GM19193 (cell line): ENCODE measurements at regions not wholly inside any gene's neighbourhood (a gene's known extent, or its start where the extent isn't known, plus 50 kb on each side); places are given as distances from the start of the nearest gene placed in this dataset.

Source experiments
- POLR2A ChIP-seq: IDR thresholded peaks from 4 replicates; pipeline ENCODE4 v1.6.1; 2011; ENCODE audit not compliant: insufficient read depth, insufficient read length; ENCODE audit errors: extremely low read depth

DNA sequence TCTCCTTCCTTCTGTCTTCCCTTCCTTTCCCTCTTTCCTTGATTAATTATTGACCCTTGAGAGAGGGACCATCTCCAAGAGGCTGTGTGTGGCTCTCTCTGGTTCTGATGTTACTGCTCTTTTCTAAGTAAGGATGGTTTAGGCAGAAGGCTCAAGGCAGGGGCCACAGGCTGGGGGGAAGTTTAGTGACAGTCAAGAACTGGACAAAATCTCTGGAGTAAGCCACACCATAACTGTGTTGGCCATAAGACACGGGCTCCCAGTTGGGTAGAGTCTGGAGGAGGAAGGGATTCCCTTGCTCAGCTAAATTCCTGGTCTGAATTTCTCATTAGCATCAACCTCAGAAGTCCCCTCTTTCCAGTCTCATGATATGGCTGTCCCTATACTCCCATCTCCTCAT is 74.7 kb downstream of the BUD13 start:
- no peak for TF ChIP-seq POLR2A

DNA sequence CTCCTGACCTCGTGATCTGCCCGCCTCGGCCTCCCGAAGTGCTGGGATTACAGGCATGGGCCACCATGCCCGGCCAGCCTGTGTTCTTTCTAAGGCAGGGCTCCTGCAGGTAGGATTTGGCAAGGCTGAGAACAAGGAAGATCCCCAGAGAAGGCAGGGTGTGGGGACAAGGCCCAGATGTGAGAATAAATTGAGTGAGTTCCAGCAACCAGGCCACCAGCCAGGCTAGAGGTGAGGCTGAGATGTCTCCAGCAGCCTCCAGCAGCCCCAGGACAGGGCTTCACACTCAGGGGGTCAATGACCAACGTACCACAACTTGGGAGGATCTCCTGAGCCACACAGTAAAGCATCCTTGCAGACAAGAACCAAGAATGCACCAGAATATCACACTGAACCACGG is 75.1 kb downstream of the BUD13 start:
- TF ChIP-seq POLR2A: no peak

DNA sequence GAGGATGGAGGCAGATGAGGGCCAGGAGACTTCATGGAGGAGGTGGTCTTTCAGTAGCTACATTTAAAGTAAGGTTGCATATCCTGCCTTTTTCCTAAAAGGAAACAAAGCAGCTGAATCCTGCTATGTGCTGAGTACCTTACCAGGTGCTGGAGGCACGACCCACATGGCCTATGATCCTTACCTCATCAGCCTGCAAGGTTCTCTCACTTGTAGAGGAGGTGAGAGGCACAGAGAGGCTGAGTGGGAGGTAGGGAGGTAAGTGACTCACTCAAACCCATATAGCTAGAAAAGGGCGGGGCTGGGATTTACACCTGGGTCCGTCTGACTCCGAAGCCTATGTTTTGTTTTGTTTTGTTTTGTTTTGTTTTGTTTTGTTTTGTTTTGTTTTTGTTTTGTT is 75.8 kb downstream of the BUD13 start:
- TF ChIP-seq POLR2A: no peak

DNA sequence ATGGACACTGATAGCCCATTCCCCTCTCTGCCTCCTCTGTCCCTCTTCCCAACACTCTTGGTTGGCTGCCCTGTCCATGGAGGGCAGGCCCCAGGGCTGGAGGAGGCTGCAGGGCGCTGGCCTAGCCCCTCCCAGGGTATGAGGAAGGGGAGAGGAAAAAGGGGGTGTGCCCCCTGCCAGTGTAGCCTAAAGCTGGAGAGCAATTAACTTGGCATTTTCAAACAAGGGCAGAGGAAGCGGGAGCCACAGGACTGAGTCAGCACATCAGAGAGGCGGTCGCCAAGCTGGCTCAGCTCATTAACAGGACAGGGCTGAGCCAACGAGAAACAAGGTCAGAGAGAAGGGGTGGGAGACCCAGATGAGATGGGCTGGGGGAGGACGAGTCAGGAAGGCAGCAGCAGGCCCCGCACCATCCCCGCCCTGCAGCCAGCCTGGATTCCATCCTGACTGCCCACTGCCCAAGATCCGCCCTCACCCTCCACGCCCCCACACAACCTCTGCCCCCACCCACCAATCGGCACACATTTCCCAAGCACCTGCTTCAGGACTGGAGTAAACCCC is 76.3 kb downstream of the BUD13 start:
- TF ChIP-seq POLR2A: no peak

DNA sequence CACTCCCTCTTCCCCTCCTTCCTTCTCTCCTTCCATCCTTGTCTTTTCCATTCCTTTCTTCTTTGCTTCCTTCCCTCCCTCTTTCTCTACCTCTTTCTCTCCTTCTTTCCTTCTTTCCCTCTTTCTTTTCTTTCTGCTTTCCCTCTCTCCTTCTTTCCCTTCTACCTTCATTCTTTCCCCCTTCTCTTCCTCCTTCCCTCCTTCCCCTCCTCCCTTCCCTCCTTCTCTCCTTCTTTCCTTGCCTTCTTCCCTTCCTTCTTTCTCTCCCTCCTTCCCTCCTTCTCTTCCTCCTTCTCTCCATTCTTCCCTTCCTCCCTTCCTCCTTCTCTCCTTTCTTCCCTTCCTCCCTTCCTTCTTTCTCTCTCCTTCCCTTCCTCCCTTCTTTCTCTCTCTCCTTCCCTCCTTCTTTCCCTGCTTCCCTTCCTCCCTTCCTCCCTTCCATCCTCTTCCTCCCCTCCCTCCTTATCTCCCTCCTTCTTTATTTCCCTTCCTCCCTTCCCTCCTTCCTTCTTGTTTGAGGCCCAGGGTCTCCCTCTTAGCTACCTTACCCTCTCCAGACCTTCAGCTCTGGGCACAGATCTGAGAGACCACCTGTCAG is 77.0 kb downstream of the BUD13 start:
- TF ChIP-seq POLR2A: no peak

DNA sequence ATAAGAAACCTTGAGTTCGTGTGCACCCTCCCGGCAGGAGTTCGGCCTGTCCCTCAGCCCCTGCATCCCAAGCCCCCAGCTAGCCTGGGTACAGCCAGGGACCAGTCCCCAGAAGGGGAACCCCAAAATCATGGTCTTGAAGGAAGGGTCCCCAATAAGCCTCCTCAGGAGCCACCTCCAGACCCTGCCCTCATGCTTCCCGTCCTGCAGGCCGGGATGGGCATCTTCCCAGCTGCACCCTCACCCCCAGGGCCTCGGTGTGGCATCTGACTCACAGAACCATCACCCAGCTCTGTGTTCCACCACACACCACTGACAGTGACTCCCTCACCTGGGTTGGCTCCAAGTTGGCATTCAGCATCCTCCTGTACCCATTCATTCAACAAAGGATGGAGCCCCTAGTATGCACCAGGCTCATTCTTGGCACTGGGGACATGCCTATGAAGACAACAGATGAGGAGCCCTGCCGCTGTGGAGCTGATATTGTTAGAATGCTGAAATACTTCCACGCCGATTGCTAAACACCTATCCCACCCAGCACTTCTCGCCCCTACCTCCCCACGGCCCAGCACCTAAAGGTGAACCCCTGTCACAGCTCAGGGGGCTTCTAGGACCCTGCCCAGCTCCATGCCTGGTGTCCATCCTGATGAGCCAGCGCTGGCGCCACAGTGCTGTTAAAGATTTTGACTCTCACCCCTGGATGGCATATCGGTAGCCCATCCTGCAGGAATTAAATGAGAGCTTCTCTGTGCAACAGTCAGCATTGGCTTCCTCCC is 77.8 kb downstream of the BUD13 start:
- TF ChIP-seq POLR2A: no peak

DNA sequence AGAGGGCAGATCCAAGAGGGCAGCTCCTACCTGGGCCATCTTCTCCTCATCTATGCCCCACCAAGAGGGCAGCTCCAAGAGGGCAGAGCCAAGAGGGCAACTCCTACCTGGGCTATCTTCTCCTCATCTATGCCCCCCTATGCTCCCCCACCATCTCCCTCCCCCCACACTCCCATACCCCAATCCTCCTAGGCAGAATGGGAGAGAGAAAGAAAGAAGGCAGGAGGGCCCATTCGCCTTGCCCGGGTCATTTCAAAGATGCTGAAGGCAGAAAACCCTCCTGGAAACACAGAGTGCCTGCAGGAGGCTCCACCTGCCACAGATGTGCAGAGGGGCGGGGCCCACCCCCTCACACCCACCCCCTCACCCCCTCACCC is 78.5 kb downstream of the BUD13 start:
- no peak for TF ChIP-seq POLR2A

DNA sequence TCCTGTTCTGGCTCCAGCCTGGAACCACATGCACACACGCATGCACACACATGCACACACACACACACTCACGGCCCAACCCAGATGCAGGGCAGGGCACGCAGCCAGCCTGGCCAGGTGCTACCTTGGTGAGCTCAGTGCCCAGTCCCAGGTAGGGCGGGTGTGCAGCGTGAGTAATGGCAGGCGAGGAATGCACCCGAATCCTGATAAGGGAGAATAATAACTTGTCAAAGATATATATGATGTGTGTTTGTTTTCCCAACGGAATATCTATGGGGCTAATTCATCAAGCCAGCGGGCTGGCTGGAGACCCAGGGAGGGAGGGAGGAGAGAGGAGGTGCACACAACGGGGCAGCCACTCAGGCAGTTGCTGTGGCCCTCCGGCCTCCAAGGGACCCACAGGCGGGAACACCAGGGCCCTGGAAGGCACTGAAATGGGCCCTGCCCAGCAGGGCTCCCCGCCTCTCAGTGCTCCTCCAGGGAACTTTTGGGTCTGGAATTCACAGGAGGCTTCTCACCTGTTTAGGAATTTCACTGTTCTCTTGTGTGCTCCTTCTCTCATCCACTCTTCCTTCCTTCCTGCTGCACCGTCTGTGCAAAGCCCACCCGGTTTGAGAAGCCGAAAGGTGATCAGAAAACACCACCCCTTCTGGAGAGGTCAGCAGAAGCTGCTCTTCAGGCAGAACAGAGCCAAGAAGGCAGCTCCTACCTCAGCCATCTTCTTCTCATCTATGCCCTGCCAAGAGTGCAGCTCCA is 79.0 kb downstream of the BUD13 start:
- no peak for TF ChIP-seq POLR2A

DNA sequence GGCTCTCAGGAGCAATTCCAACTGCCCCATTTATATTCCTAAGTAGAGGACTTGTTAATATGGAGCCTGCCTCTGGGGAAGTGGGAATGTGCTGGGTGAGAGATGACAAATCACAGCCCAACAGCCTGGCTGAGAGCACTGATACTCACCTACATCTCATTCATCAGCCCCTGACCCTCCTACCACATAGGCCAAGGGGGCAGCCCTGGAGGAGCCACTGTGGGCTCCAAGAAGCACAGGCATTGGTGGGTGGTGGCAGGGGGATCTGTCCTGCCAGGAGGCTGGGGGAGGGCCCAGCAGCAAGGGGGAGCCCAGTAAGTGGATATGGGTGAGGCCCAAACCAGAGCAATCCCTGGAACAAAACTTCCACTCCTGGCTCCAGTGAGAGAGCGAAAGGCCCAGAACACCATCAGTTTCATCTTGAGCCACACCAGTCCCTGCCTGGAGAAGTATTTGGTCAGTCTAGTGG is 79.7 kb downstream of the BUD13 start:
- no peak for TF ChIP-seq POLR2A

DNA sequence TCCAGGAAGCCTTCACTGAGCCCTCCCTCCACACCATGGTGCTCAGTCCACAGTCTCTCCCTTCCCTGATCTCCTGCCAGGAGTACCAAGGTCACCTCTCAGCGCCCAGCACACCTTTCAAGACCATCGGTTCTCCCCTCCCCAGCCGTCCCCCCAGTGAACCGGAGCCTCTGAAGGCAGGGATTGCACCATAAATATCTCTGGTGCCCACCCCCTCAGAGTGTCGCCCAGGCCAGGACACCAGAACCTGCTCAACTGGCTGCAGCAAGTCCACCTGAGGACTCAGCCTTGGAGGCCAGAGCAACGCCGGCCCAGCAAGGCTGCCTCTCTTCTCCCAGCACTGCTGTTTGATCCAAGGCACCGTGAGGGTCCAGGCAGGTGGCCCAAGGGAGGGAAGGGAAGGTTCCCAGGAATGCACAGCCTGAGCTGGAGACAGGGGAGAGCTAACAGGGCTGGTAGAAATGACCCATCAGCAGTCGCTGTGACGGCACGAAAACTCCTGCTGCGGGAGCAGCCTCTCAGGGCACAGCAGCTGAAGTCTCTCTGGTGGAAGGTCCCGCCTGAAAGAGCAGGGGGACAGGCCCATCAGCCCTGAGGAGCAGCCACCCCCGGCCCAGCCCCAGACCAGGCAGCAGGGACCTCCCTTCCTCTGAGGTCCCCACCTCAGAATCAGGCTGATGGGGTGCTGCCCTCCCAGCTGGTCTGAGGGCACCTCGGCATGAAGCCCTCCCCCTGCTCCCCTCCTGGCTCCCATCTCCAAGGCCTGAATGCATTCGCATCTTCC is 80.3 kb downstream of the BUD13 start:
- no peak for TF ChIP-seq POLR2A

DNA sequence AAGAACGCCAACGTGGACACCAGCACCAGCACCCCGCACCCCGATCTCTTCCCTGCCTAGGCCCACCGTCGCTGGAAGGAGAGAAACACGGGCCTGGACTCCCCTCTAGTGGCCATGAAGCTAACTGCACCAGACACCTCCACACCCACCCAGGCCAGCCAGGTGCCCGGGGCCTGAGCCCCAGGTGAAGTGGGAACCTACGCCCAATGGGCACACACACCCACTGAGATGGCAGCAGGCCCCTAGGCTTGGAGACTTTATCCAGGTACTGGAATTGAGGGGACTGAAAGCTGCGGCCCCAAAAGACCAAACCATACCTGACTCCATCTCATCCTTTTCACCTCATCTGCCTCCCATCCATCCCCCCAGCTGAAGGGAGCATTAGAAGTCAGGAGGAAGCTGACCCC is 81.0 kb downstream of the BUD13 start:
- TF ChIP-seq POLR2A: no peak

DNA sequence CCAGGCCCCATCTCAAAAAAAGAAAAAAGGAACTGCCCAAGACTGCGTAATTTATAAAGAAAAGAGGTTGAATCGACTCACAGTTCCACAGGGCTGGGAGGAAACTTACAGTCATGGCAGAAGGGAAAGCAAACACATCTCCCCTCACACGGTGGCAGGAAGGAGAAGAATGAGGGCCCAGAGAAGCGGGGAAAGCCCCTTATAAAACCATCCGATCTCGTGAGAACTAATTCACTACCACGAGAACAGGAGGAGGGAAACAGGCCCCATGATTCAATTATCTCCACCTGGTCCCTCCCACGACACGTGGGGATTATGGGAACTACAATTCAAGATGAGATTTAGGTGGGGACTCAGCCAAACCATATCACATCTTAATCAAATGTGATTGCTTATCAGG is 82.2 kb downstream of the BUD13 start:
- TF ChIP-seq POLR2A: no peak

DNA sequence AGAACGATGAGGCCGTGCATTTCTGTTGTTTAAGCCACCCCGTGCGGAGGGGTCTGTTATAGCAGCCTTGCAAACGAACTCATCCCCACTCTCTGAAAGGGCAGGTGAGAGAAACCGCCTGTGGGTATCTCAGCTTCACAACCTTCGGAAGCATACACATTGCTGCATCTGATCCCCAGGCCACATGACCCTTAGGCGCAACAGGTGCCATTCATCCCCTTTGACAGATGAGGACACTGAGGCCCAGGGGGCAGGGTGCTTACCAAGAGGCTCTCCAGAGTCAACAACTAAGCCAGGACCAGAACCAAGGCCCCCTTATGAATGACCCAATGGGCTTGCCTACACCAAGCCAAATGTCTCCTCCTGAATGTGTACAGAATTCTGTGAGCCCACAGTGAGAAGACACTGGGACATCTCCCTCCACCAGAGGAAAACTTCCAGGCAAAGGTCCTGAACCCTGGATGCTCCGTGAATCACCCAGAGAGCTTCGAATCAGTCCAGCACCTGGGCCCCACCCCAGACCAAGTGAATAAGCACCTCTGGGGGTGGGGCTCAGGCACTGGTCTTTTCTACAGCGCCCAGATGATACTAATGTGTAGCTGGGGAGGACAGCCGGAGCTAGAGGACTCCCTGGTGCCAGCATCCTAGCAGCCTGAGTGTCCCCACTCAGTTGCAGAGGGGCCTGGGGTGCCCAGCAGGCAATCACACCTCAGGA is 83.2 kb downstream of the BUD13 start:
- TF ChIP-seq POLR2A: no peak

DNA sequence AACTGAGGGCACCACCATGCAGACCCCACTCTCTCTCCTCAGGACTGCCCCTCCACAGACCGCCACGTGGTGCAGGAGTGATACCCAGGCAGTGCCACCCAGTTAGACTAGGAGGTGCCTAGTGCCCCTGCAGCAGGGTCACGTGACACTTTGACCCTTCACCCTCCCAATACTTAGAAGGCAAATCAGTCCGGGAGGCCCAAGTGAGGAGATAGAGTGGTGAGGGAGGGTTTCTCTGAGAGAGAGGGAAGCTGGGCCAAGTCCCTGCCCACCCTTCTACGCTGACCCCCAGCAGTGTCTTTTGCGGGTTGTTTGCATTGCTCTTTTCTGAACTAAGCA is 84.6 kb downstream of the BUD13 start:
- no peak for TF ChIP-seq POLR2A
